SW 1271 (cell line): ENCODE measurements at regions not wholly inside any gene's neighbourhood (a gene's known extent, or its start where the extent isn't known, plus 50 kb on each side); places are given as distances from the start of the nearest gene placed in this dataset.
A peak's percentile ranks its signal among the peaks of the same experiment; 100 is the strongest.

Experiments
- DNase-seq, 2 experiments: peaks; one replicate each; lab custom pipeline; 2025; lab: John Stamatoyannopoulos, UW

DNA sequence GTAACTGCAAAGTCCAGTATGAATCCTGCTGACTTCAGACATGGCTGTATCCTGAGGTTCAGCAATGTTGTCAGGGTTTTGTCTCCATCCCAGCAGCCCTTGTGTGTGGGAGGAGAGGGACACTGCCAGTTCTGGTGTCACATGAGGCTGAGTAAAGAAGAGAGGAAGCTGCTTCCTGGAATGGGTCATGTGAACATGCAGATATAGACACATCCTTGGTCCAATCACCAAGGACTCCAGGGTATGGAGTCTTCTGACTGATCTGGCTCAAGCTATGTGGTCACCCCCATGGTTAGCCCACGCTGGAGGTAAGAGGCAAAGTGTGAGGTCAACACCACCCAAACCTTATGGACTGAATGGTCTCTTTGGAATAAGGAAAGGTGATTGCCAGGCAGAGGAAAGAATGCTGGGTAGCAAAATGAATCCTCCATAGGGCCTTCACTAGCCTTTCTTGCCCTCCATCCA is 134.4 kb upstream of the SLC1A4 start:
- no peak for DNase-seq

DNA sequence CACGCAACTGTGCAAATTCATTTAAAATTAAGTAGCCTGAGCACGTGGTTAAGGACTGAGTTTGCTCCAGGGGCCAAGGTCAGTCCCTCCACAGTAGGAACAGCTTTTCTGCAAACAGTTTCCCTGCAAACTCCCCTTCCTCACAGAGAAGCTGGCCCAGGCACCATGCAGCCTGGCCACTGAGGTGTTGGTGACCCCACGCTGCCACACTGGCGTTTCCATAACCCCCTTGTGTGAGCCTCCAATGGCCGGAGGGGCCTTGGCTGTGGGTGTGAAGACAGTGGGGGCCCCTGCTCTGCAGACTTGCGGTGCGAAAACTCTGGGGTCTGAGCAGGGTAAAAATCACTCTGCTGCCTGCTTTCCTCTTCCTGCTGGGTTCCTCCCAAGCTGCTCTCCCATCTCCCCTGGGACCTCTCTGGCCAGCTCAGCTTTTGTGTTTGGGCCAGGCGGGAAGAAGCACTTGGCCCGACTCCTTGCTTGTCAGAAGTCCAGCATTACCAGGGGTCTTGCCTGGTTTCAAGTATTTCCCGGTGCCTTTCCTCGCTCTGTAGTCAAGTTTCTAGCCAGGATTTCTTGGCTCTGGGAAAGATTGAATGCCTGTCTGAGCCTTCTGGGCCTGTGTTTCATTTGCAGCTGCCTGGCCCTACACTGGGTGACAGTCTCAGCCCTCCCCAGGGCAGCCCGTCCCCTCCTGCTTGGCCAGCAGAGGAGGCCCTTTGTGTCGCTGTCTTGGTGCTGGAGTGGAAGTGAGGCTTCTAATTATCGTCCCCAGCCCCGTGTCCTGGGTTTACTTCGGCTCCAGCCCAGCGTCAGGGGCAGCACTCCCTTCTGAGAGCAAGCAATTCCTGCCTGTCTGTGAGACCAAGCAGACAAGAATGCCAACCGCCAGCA is 131.4 kb upstream of the SLC1A4 start:
- no peak for DNase-seq

DNA sequence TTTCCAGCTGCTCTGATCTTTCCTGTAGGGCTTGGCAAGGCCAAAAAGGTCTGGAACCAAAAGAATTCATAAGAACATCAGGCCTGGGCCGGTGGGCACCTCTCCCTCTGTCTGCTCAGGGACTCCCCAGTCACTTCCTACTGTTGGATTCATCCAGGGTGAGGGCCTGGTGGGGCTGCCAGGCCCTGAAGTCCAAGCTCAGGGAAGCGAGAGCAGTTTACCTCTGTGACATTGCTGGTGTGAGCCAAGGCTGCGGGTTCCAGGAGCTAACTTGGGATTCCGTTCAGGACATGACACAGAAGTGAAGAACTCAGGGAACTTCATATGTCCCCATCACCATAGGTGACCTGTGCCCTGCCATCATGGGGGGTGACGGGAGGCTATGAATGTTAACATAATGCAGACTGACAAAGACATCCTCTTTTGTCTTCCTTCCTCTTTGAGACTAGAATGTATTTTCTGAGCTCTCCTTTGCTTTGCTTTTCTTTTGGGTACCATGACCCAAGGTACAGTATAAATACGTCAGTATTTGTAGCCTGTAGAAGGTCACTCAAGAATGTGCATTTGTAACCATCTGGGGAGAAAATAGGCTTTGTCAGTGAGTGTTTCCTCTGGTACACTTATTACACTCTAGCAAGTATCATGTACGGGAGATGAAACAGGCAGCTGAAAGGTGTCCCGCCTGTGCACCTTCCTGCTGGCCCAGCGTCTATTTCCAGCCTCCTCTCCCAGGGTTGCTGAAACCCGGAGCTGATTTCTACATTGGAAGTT is 130.5 kb upstream of the SLC1A4 start:
- DNase-seq, result no peak

DNA sequence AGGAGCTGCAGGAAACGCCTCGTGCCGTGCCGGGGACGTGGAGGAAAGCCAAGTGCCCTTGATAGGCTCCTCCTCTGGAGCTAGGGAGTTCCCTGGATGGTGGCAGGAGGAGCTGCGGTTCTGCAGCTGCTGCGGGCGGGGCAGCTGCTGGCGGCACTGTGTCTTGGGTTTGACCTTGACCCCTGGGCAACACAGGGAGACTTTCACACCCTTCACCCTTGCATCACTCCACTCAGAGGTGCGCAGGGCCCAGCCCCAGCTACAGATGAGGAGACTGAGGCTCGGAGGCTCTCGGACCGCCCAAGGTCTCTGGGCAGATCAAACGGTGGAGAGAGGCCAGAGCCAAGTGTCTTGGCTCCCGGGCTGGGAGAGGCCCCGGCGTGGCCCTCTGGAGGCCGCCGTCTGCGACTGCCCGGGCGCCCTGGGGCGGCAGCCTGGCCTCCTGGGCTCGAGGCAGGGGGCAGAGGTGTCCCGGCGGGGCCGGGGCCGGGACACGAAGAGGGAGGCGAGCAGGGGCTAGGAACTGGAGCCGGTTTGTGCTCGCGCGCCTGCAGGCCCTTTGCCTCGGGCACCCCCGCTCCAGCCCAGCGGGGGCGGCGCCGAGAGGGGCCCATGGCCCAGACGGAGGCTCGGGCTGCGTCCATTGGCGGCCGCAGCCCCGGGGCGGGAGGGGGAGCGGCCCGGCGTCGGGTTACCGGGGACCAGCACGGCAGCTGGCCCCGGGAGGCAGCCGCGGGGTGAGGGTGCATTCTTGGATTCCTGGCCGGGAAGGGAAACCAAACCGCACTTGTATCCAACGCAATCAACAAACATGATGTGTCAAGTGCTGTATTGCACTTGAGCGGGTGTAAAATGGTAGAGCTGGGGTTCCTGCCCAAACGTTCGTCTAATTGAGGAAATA is 129.6 kb upstream of the SLC1A4 start:
- peak in 1 of 2 experiments; percentile 56 for DNase-seq

DNA sequence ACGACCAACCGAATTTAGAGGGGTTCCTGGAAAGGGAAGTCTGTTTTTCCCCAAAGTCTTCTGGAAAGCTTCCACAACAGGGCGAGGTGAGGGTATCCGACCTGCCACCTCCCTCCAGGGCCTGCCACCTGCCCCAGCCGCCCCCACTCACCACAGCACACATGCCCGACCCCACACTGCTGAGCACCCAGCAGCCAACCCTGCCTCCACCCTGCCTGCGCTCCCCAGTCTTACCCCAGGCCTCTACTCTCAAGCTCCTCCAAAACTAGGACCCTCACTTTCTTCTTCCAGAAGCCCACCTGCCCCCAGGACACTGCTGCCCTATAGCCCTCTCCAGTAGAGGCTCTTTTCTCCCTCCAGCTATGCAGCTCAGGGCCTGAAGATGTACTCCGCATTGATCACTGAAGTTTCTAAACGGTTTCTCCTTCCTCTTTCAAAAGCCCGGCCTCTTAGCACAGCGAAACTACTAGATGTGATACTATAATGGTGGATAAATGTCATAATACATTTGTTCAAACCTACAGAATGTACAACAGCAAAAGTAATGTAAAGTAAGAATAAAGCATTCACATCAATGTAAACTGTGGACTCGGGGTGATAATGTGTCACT is 128.8 kb upstream of the SLC1A4 start:
- DNase-seq, result no peak

DNA sequence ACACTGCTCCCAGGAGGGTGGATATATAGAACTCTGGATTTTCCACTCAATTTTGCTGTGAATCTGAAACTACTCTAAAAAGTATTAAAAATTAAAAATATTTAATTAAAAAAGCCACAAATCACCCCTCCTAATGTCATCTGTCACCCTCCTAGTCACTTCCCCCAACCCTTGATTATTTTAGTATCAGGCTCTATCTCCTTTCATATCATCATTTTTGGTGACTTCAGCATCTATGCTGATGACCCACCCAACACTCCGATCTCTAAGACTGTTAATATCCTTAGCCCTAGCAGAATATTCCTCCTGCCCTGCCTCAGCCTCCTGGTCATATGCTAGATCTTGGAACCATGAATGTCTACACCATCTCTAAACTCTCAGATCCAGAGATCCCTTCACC is 128.3 kb upstream of the SLC1A4 start:
- no peak for DNase-seq

DNA sequence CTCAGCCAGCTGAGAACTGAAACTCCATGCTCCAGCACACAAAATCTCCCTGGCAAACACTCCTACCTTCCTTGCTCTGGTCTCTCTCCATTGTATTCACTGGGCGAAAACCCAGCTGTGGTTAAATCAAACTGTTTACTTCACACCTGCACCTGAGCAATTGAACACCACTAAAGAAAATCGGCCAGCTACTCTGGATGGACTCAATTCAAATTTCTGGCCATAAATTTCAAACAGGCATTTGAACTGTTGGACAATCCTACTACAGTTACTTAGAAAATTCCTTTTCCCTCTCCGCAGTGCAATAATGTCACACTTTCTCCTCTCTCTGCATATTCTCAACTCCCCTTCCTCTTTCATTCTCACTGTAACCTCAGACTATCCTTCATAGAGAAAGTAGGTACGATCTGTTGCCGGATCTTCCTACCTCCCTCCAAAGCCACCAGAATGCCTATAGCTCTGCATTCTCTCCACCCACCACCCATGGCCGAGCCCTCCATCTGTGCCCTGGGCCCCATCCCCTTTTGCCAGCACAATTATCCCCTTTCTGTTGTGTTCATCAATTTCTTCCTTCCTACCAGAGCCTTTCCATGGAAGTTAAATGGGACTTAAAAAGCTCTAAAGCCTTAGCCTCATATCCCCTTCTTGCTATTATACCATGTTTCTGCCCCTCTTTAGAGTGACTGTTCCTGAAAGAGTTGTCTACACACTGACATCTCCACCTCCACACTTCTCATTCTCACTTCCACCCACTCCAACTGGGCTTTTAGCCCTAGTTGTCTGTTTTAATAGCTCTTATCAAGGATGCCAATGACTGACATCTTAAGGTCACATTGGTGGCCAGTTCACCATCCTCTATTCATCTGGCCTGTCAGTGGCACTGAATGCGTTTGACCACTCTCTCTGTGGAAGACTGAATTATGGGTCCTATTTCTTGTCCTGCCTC is 127.5 kb upstream of the SLC1A4 start:
- no peak for DNase-seq

DNA sequence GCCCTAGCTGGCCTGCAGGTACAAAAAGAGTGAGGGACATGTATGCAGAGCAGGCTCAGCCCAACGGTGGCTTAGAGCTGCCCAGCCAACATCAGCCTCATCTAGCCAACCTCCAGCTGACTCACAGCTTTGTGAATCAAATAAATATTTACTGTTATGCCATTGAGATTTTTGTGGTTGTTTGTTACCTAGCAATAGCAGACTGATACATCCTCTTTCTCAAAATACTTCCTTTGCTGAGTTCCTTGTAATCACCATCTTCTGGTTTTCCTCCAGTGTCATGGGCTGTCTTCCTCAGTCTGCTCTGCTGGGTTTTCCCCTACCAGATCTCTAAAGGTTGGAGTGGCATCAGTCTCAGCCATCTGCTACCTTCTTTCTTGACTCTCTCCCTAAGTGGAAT is 126.6 kb upstream of the SLC1A4 start:
- no peak for DNase-seq

DNA sequence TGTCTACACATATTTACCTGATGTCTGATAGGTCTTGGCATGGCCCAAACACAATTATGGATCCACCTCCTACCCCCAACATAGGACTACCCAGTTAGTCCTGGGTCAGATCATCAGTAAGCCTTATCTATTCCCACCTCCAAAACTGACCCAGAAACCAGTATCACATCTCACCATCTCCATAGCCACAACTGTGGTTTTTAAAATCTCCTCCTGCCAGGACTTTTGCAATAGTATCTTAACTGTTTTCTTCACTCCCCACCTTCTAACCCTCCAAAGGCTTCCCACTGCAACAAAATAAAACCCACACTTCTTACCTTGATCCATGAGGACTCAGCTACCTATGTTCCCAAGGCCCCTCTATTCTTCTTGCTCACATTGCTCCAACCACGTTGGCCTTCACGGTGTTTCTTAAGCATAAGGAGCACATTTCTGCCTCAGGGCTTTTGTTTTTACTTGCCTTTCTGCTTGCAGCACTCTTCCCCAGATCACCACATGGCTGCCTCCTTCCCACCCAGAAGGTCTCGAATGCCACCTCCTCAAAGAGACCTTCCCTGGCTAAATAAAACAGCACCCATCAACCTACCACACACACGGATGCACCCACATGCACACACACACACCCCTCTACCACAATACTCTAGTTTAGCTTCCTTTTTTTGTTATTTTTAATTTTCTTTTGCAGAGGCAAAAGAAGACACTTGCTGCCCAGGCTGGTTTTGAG is 125.9 kb upstream of the SLC1A4 start:
- no peak for DNase-seq

DNA sequence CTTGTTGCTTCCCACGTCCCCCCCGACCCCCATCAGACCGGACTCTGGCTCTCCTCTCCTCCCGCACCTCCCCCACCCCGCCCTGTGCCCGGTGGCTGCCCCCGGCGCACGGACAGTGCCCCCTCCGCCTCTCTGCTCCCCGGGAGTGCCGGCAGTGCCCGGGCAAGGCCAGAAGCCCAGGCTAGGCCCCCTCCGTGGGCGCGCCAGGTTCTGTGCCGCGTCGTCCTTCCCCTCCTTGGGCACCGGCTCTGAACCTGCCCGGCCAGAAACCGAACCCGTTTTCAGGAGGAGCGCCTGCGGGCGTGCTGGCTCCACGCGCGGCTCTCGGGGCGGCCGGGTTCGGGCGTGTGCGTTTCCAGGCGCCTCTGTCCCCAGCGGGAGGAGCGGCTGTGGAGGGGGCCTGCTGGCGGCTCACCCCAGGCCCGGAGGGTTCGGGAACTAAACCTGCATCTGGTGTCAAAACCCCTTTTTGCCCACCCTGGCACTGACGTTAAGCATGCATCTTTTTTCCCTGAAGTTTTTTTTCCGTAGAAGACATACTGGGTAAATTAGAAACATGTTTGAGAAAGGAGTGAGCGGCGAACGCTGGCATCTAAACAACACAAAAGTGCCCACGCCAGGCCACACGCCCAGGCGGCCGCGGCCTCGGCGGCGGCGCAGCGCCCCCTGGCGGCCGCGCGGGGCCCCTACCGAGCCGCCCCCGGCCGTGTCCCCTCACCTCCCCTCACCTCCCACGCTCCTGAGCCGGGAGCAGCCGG is 123.9 kb upstream of the SLC1A4 start:
- DNase-seq, result peak in 1 of 2 experiments; percentile 45

DNA sequence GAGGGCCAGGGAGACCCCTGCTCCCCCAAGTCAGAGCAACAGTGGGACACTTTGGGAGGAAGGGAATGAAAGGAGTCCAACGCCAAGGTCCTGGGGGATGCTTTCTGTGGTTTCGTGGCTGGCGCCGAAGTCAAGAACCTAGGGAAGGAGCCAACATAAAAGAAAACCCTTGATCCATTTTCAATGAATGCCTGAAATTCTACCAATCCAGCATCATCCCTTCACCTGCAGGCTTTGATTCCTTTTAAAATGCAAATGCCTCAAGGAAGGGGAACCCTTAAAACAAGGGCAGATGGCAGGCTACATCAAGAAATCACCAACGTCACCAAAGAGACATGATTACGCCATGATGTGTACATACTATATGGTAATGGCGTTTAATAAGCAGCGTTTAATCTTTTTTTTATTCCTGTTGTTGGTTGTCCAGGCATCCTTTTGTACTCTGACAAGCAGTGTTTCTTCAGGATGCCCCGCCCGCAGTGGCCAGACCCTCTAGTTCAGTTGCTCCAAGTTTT is 123.3 kb upstream of the SLC1A4 start:
- no peak for DNase-seq

DNA sequence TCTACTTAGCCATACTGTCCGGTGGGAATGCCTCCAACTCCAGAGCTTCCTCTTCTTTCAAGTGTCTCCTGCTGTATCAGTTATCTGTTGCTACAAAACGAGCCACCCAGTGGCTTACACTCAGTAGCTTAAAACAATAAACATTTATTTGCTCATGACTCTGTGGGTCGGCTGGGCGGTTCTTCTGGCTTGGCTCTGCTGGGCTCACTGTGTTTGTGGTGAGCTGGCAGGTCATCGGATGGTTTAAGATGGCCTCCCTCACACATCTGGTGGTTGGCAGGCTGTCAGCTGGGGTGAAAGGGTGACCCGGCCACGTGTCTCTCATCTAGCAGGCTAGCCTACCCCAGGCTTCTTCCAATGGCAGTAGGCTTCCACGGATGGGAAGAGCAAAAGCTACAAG is 122.4 kb upstream of the SLC1A4 start:
- DNase-seq, result no peak

DNA sequence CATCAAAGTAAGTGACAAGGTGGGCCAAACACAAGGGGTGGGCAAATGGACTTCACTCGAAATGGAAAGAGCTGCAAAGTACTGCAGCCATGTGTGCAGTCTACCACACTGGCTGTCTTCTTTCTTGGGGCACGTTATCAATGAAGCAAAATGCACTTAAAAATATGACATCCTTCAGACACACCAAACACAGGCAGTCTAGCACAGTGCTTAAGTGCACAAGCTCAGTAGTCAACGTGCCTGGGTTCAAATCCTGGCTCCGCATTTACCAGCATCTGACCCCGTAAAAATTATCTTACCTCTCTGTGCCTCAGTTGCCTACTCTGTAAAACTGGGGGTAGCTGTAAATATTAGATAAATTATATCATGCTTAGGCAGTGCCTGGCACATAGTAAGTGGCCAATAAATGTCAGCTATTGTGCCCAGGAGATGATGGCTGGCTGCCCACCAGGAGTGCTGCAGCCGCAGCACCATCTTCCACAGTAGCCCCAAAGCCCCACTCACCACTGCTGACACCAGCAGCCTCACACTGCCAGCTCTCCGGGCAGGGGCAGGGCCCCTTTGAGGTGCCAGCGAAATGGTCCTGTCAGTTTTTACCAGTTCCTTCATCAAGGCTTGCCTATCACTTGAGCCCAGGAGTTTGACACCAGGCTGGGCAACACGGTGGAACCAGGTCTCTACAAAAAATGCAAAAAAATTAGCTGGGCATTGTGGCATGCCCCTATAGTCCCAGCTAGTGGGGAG is 121.8 kb upstream of the SLC1A4 start:
- DNase-seq, result no peak

DNA sequence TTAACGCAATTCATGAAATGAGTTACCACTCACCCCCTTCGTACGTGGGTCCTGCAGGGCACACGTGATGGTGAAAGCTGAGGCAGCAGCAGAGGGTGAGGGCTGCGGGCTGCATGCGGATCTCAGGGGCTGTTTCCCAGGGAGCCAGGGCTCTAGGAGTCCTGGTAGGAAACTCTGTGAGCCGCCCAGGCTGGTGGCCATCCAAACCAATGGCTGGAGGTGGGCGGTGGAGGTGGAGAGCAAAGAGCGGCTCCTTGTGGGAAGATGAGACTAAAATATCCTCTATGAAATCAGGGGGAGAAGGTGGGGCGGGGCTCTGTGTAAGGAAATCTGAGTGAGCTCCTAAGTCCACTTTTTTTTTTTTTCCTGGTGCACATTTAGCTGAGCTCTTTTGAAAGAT is 120.1 kb upstream of the SLC1A4 start:
- DNase-seq, result no peak

DNA sequence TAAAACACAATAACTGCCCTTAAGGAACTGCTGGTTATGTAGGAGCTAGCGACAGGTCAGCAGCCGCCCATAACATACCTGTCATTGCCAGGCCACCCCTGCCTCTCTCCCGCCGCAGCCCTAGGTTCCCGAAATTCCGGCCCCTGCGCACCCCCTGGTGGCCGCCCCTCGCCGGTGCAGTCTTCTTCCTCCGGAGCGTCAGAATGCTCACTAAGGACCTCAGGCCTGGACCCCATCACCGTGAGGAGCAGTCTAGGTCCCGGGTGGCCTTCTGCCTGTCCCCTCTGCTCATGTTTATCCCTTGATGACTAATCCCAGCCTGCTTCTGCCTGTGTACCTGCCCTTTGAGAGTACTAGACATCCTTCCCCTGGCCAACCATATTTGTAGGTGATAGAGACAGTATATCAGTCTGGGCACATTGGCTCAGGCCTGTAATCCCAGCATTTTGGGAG is 115.7 kb upstream of the SLC1A4 start:
- peak in 1 of 2 experiments; percentile 57 for DNase-seq

DNA sequence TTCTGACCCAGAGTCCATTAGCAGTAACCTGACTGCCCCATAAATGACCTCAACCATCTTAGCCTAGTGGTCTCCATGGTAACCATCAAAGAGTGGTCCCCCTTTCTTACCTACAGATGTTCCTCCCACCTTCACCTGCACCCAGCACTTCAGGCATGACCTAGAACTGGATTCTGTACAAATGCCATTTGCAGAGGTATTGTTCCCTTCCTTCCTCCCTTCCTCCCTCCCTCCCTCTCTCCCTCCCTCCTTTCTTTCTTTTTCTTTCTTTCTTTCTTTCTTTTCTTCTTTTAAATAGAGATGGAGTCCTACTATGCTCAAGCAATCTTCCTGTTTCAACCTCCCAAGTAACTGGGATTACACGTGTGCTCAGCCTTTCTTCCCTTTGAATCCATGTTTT is 114.6 kb upstream of the SLC1A4 start:
- no peak for DNase-seq

DNA sequence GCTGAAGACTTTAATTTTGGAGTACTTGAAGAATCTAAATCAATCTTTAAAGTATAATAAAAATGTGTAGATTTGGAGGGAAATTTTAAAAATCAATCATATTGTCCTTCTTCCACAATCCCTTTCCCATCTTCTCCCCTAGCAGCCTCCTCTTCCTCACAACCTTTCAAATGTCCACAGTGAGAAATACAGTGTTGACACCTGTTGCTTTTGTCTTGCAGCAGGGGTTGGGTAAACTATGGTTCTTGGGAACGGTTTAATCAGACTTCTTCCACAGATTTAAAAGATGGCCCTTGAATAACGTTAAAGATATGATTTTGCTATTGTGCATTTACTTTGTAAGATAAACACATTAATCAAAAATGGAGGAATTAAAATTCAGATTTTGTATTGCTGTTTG is 113.8 kb upstream of the SLC1A4 start:
- no peak for DNase-seq

DNA sequence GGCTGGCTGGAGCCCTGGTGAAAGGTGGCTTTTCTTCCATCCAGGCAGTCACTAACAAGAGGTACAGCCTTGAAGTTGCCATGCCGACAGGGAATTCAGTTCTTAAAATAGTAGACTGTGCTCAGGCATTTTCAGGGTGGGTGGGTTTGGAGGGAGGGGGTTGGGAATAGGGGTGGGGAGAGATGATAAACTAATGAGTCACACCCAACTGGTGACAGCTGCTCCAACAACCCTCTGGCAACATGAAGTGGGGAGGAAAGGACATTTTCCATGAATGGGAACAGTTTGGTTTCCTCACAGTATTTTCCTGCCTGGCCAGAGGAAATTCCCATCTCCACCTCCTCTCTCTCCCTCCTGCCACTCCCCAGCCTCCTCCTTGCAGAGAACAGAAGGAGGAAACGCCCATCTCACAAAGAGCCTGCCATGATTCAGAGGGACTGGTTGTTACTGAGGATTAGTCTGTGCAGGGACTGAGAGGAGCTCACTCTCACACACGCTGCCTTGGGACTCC is 113.0 kb upstream of the SLC1A4 start:
- peak in 1 of 2 experiments; percentile 47 for DNase-seq
